ENCODE measurements at regions not wholly inside any gene's neighbourhood (a gene's known extent, or its start where the extent isn't known, plus 50 kb on each side); places are given as distances from the start of the nearest gene placed in this dataset.
A peak's percentile ranks its signal among the peaks of the same experiment; 100 is the strongest.

GRCh38 chr5:101688156-101688555, 607.9 kb downstream of the SLCO4C1 start (continued):
- TF ChIP-seq ETS1 (IDR thresholded peaks at IDR 0.05) (no peak), JUNB (IDR thresholded peaks at IDR 0.05; ENCODE audit: unreplicated experiment) (no peak), EZH2phosphoT487 (IDR thresholded peaks at IDR 0.05; ENCODE audit: unreplicated experiment) (no peak), STAT1 (IDR thresholded peaks at IDR 0.05; ENCODE audit: unreplicated experiment) (no peak), ZNF462 (CRISPR knock-in tag; IDR thresholded peaks at IDR 0.05) (no peak)

- Histone ChIP-seq H3K79me2 (replicated peaks; ENCODE audit: insufficient read depth) (no peaks in the 10 kb centered on the region), H3F3A (replicated peaks; ENCODE audit: low read depth) (no peaks in the 10 kb centered on the region), H3K36me3 (ENCODE audit: insufficient read depth) (no peaks in the 10 kb centered on the region), H3K27ac (ENCODE audit: low read depth) (no peak overlapping the region), H3K4me3 (no peak overlapping the region), H3K4me1 (ENCODE audit: insufficient read depth) (peaks cover 11% of the 10 kb centered on the region), H3K4me2 (0 out of 2 replicates have a peak overlapping the region, but pooled peaks have one; percentile 1), H3K27me3 (ENCODE audit: insufficient read depth) (no peaks in the 10 kb centered on the region), H2AFZ (no peak overlapping the region), H3K9me2 (ENCODE audit: insufficient read depth) (no peaks in the 10 kb centered on the region), H4K20me1 (replicated peaks; ENCODE audit: insufficient read depth) (no peaks in the 10 kb centered on the region)
- H3K27me3 Mint-ChIP-seq (ENCODE audit: insufficient read depth, low read depth, poor library complexity) = no peaks in the 10 kb centered on the region
- H3K27ac Mint-ChIP-seq = no peak overlapping the region
- DNase-seq (ENCODE audit: low spot score) (no peak), ATAC-seq (no peak)
- no peak overlapping the region for H3K4me3 Mint-ChIP-seq
- H3K36me3 Mint-ChIP-seq (ENCODE audit: low read depth) = no peaks in the 10 kb centered on the region
- H3K4me1 Mint-ChIP-seq = peaks cover 48% of the 10 kb centered on the region
- no peaks in the 10 kb centered on the region for H3K9me3 Mint-ChIP-seq
- TF ChIP-seq ZNF114 (CRISPR knock-in tag; IDR thresholded peaks at IDR 0.05) (no peak), JUNB (IDR thresholded peaks at IDR 0.05; ENCODE audit: unreplicated experiment) (no peak), CTCF (conservative IDR thresholded peaks at IDR 0.05; ENCODE audit: low read depth in 2 of 2) (no peak), NANOG (IDR thresholded peaks at IDR 0.05; ENCODE audit: borderline replicate concordance) (no peak), REST (IDR thresholded peaks at IDR 0.05; ENCODE audit: unreplicated experiment) (no peak), EZH2phosphoT487 (IDR thresholded peaks at IDR 0.05; ENCODE audit: unreplicated experiment) (no peak), ZNF331 (CRISPR knock-in tag; IDR thresholded peaks at IDR 0.05; ENCODE audit: low read depth) (no peak)
Measured at GRCh38 chr5:101687349-101687985, 608.6 kb downstream of the SLCO4C1 start.
